ENCODE measurements at regions not wholly inside any gene's neighbourhood (a gene's known extent, or its start where the extent isn't known, plus 50 kb on each side); places are given as distances from the start of the nearest gene placed in this dataset.

DNA sequence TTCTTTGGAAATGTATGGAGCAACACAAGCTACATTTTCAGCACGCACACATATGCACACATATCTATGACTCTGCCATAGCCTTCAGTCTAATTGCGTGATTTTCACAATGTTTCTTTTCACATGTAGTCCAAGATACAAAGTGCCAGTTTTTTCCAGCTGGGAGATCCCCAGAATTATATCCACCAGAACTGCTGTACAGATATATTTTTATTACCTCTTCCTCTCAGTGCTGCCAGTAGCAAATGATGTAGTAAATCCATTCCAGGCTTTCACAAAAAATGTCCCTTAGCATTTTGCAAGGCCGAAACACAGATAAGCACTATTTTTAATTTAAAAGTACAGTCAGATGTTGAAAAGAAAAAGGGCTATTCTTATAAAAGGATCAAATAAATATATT, 719.8 kb upstream of the SEMA6D start:
- TF ChIP-seq POLR2A (IDR thresholded peaks at IDR 0.05; ENCODE audit: low read depth, low read length) = no peak
- TF ChIP-seq POLR2AphosphoS5 (IDR thresholded peaks at IDR 0.05; ENCODE audit: low read depth, low read length) = no peak
- no peak for TF ChIP-seq TAF1 (IDR thresholded peaks at IDR 0.05; ENCODE audit: borderline replicate concordance, low read depth, low read length)

Measured in GM12892 (cell line).